ENCODE measurements at regions not wholly inside any gene's neighbourhood (a gene's known extent, or its start where the extent isn't known, plus 50 kb on each side); places are given as distances from the start of the nearest gene placed in this dataset.

DNA sequence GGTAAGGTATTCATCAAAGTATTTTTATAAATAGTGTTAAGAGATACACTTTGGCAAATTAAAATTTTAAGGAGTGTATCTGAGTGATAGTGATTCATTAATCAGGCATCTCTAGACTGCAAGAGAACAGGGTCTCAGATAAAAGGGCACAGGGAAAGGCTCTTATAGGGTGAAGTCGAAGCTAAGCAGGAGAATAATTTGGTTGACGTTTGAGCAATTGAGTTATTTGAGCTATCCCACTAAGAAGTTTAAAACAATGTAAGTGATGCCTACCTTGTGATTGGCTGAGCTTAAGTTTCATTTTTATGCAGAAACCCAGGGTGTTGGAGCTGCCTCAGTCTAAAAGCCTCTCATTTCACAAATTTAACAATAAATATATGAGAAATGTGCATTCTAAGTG lies 125.3 kb downstream of the SLC6A15 start:
- BruUV-seq (replicated peaks): no TSS peak
- H3K27ac Mint-ChIP-seq (ENCODE audit: unreplicated experiment): no peak overlapping the region
- CTCF ChIA-PET: no interaction called here
- H3K4me1 Mint-ChIP-seq (ENCODE audit: low read depth, unreplicated experiment): no peaks in the 10 kb centered on the region
- H3K27me3 Mint-ChIP-seq (ENCODE audit: unreplicated experiment): no peaks in the 10 kb centered on the region
- H3K4me3 Mint-ChIP-seq (ENCODE audit: low read depth, unreplicated experiment): no peak overlapping the region
- no peaks in the 10 kb centered on the region for H3K36me3 Mint-ChIP-seq (ENCODE audit: insufficient read depth, unreplicated experiment)
- TF ChIP-seq, protein P1, sequence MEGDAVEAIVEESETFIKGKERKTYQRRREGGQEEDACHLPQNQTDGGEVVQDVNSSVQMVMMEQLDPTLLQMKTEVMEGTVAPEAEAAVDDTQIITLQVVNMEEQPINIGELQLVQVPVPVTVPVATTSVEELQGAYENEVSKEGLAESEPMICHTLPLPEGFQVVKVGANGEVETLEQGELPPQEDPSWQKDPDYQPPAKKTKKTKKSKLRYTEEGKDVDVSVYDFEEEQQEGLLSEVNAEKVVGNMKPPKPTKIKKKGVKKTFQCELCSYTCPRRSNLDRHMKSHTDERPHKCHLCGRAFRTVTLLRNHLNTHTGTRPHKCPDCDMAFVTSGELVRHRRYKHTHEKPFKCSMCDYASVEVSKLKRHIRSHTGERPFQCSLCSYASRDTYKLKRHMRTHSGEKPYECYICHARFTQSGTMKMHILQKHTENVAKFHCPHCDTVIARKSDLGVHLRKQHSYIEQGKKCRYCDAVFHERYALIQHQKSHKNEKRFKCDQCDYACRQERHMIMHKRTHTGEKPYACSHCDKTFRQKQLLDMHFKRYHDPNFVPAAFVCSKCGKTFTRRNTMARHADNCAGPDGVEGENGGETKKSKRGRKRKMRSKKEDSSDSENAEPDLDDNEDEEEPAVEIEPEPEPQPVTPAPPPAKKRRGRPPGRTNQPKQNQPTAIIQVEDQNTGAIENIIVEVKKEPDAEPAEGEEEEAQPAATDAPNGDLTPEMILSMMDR (IDR thresholded peaks at IDR 0.05; ENCODE audit: unreplicated experiment): no peak
- DNase-seq: no peak
- H3K9me3 Mint-ChIP-seq (ENCODE audit: low read depth, unreplicated experiment): no peaks in the 10 kb centered on the region
- intact Hi-C loops (cut with micrococcal nuclease; ENCODE audit: unreplicated experiment): no loop called here

DNA sequence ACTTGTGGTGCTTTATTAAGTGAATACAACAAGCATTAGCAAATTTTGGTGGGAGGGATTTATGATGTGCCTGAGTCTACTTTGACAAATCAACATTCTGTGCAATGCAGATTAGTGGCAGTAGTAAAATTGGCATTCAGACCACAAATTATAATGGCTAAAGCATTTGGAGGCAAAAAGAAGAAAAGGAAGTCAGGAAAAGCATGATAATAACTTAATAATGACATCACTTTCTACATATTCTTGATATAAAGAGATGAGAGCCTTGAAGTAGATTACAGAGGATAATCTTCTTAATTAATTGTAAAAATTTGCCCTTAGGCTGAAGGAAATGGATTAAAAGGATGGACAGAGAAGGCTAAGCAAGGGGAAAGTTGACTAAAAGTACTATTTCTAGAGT lies 126.0 kb downstream of the SLC6A15 start:
- Mint-ChIP-seq H3K27me3 (ENCODE audit: unreplicated experiment) (no peaks in the 10 kb centered on the region), H3K36me3 (ENCODE audit: insufficient read depth, unreplicated experiment) (no peaks in the 10 kb centered on the region), H3K4me3 (ENCODE audit: low read depth, unreplicated experiment) (no peak overlapping the region), H3K4me1 (ENCODE audit: low read depth, unreplicated experiment) (no peaks in the 10 kb centered on the region), H3K9me3 (ENCODE audit: low read depth, unreplicated experiment) (peaks cover 3% of the 10 kb centered on the region), H3K27ac (ENCODE audit: unreplicated experiment) (no peak overlapping the region)
- intact Hi-C loops (cut with micrococcal nuclease; ENCODE audit: unreplicated experiment): no loop called here
- CTCF ChIA-PET: no interaction called here
- DNase-seq: no peak
- TF ChIP-seq, protein P1 (IDR thresholded peaks at IDR 0.05; ENCODE audit: unreplicated experiment): no peak
- BruUV-seq (replicated peaks): no TSS peak

DNA sequence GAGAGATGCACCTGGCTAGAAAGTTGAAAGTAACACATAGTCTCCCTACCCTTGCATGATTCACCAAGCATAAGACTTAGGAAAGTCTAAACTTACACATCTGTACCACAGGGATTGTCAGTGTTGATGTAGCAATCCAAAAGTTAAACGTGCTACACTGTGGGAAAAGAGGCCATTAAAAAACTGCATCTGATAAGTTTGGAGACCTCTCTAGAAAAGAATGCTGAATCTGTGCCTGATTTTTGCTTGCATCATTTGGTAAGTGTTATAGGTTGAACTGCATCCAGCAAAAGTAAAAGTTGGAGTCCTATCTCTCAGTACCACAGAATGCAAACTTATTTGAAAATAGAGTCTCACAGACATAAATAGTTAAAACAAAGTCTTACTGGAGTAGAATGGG lies 126.6 kb downstream of the SLC6A15 start:
- intact Hi-C loops (cut with micrococcal nuclease; ENCODE audit: unreplicated experiment): no loop called here
- H3K4me1 Mint-ChIP-seq (ENCODE audit: low read depth, unreplicated experiment): no peaks in the 10 kb centered on the region

DNA sequence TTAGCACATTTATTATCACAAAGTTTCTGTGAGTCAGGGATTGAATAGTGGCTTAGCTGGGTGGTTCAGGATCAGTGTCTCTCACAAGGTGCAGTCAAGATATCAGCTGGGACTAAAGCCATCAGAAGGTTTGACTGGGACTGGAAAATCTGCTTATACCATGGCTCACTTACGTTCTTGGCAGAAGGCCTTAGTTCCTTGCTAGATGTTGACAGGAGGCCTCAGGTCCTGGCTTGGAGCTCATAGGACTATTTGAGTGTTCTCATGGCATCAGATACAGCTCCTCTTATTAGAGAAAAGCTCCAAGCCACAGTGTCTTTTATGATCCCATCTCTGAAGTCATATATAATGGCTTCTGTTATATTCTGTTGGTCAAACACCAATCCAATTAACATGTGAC lies 127.3 kb downstream of the SLC6A15 start:
- Mint-ChIP-seq H3K4me1 (ENCODE audit: low read depth, unreplicated experiment) (no peaks in the 10 kb centered on the region), H3K27ac (ENCODE audit: unreplicated experiment) (no peak overlapping the region), H3K36me3 (ENCODE audit: insufficient read depth, unreplicated experiment) (no peaks in the 10 kb centered on the region), H3K9me3 (ENCODE audit: low read depth, unreplicated experiment) (peaks cover 3% of the 10 kb centered on the region), H3K27me3 (ENCODE audit: unreplicated experiment) (no peaks in the 10 kb centered on the region), H3K4me3 (ENCODE audit: low read depth, unreplicated experiment) (no peak overlapping the region)
- intact Hi-C loops (cut with micrococcal nuclease; ENCODE audit: unreplicated experiment): no loop called here
- no peak for DNase-seq
- CTCF ChIA-PET: no interaction called here
- BruUV-seq (replicated peaks): no TSS peak
- TF ChIP-seq, protein P1 (IDR thresholded peaks at IDR 0.05; ENCODE audit: unreplicated experiment): no peak

More for the DNA sequence above, 126.6 kb downstream of the SLC6A15 start:
- no peak overlapping the region for H3K4me3 Mint-ChIP-seq (ENCODE audit: low read depth, unreplicated experiment)
- CTCF ChIA-PET: no interaction called here
- H3K27me3 Mint-ChIP-seq (ENCODE audit: unreplicated experiment): no peaks in the 10 kb centered on the region
- no peaks in the 10 kb centered on the region for H3K36me3 Mint-ChIP-seq (ENCODE audit: insufficient read depth, unreplicated experiment)
- peaks cover 3% of the 10 kb centered on the region for H3K9me3 Mint-ChIP-seq (ENCODE audit: low read depth, unreplicated experiment)
- TF ChIP-seq, protein P1 (IDR thresholded peaks at IDR 0.05; ENCODE audit: unreplicated experiment): no peak
- BruUV-seq (replicated peaks): no TSS peak
- DNase-seq: no peak
- H3K27ac Mint-ChIP-seq (ENCODE audit: unreplicated experiment): no peak overlapping the region

DNA sequence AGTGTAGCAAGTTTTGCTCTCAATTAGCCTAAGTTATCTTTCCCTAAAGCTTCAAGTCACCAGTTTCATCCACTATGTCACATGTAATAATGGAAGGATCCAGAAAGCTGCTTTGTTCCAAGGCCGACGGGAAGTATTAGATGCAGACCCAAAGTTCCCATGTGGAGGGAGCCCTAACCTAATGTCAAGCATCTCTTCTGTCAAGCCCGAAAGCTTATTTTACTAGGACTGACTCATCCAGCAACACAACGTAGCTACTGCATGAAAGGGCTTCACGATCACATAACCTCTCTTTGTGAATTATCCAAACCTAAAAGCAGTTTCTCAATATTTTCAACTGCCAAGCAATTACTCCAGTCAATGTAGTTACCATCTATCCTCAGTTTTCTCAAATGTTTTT lies 133.4 kb downstream of the SLC6A15 start:
- intact Hi-C loops (cut with micrococcal nuclease; ENCODE audit: unreplicated experiment): no loop called here
- Mint-ChIP-seq H3K4me3 (ENCODE audit: low read depth, unreplicated experiment) (no peak overlapping the region), H3K4me1 (ENCODE audit: low read depth, unreplicated experiment) (no peaks in the 10 kb centered on the region), H3K27ac (ENCODE audit: unreplicated experiment) (no peak overlapping the region), H3K9me3 (ENCODE audit: low read depth, unreplicated experiment) (peaks cover 3% of the 10 kb centered on the region), H3K27me3 (ENCODE audit: unreplicated experiment) (no peaks in the 10 kb centered on the region), H3K36me3 (ENCODE audit: insufficient read depth, unreplicated experiment) (no peaks in the 10 kb centered on the region)
- TF ChIP-seq, protein P1 (IDR thresholded peaks at IDR 0.05; ENCODE audit: unreplicated experiment): no peak
- no peak for DNase-seq
- no TSS peak for BruUV-seq (replicated peaks)
- CTCF ChIA-PET: no interaction called here
